ENCODE measurements at regions not wholly inside any gene's neighbourhood (a gene's known extent, or its start where the extent isn't known, plus 50 kb on each side); places are given as distances from the start of the nearest gene placed in this dataset.

- ChIA-PET POLR2A (no interaction called here), RAD21 (ENCODE audit: low non-redundant PET in 1 of 2, low total read pairs in 2 of 2, uncharacterized antibody in 2 of 2, unreplicated experiment in 2 of 2) (no interaction called here), CTCF (no interaction called here)
- no peaks in the 10 kb centered on the region for H3K27me3 ChIP-seq (ENCODE audit: insufficient read depth, low read length)
- no peaks in the 10 kb centered on the region for H3K9me2 ChIP-seq (ENCODE audit: insufficient read depth)
- H3K4me2 ChIP-seq (ENCODE audit: low read length) = no peak overlapping the region
- no peak overlapping the region for H3K4me3 ChIP-seq (replicated peaks in 1 of 2; ENCODE audit: low read depth in 1 of 2, low read length in 2 of 2)
- no peak for TF ChIP-seq SIN3A (IDR thresholded peaks at IDR 0.05; ENCODE audit: low read depth)
- TF ChIP-seq JUND (IDR thresholded peaks at IDR 0.05) = no peak
- TF ChIP-seq EZH2 (IDR thresholded peaks at IDR 0.05) = no peak
- TF ChIP-seq ZFX (IDR thresholded peaks at IDR 0.05) = no peak
- no peak for TF ChIP-seq SP1 (IDR thresholded peaks at IDR 0.05; ENCODE audit: low read depth)
- TF ChIP-seq CEBPB (IDR thresholded peaks at IDR 0.05; ENCODE audit: low read depth) = no peak
- no peak for TF ChIP-seq SRF (IDR thresholded peaks at IDR 0.05; ENCODE audit: low read depth)
- TF ChIP-seq CBX3 (IDR thresholded peaks at IDR 0.05; ENCODE audit: low read depth) = no peak
- no peak for TF ChIP-seq YY1 (IDR thresholded peaks at IDR 0.05; ENCODE audit: extremely low read depth, insufficient replicate concordance, low read depth, low read length)
- TF ChIP-seq ATF3 (IDR thresholded peaks at IDR 0.05) = no peak
- TF ChIP-seq MAX (IDR thresholded peaks at IDR 0.05) = no peak
- no peak for TF ChIP-seq POLR2A (IDR thresholded peaks at IDR 0.05; ENCODE audit: borderline replicate concordance, extremely low read depth, insufficient read depth, insufficient read length)
- no peak for TF ChIP-seq EGR1 (IDR thresholded peaks at IDR 0.05; ENCODE audit: low read depth)
- TF ChIP-seq ZBTB33 (IDR thresholded peaks at IDR 0.05; ENCODE audit: extremely low read depth, insufficient replicate concordance, low read length) = no peak
- no peak for TF ChIP-seq ELF1 (IDR thresholded peaks at IDR 0.05; ENCODE audit: borderline replicate concordance, low read depth)
- no peak for TF ChIP-seq CTCF (IDR thresholded peaks at IDR 0.05 in 2 of 3, conservative IDR thresholded peaks at IDR 0.05 in 1 of 3; ENCODE audit: borderline replicate concordance in 1 of 3, insufficient read depth in 1 of 3, low read depth in 2 of 3, low read length in 2 of 3)
- TF ChIP-seq ZNF274 (IDR thresholded peaks at IDR 0.05; ENCODE audit: low read depth, low read length) = no peak
- TF ChIP-seq EZH2phosphoT487 (IDR thresholded peaks at IDR 0.05; ENCODE audit: borderline replicate concordance) = no peak
- H3K36me3 ChIP-seq (ENCODE audit: control insufficient read depth in 1 of 2, insufficient read depth in 2 of 2, low read length in 2 of 2) = no peaks in the 10 kb centered on the region
- no TSS peak for BruUV-seq (replicated peaks)
- DNase-seq (ENCODE audit: low read depth, low spot score) = no peak
- H3K27ac ChIP-seq (ENCODE audit: low read depth, low read length) = no peak overlapping the region
- no peak overlapping the region for H3K9ac ChIP-seq (ENCODE audit: low read length)
- no peaks in the 10 kb centered on the region for H3K9me3 ChIP-seq (ENCODE audit: control insufficient read depth in 1 of 2, insufficient read depth in 1 of 2, low read depth in 1 of 2, low read length in 2 of 2)
- no peak overlapping the region for H2AFZ ChIP-seq (ENCODE audit: low read depth, low read length, poor library complexity, severe bottlenecking)
- H3K79me2 ChIP-seq (ENCODE audit: insufficient read depth, low read length) = no peaks in the 10 kb centered on the region
- no peaks in the 10 kb centered on the region for H4K20me1 ChIP-seq (ENCODE audit: insufficient read depth)
- H3K4me1 ChIP-seq (ENCODE audit: control insufficient read depth in 1 of 2, insufficient read depth in 2 of 2, low read length in 2 of 2) = no peaks in the 10 kb centered on the region
- intact Hi-C loops (cut with micrococcal nuclease) = no loop called here
- ATAC-seq = no peak
Observed at GRCh38 chr4:170736710-170737109, 647.0 kb upstream of the AADAT start.
